ENCODE measurements at regions not wholly inside any gene's neighbourhood (a gene's known extent, or its start where the extent isn't known, plus 50 kb on each side); places are given as distances from the start of the nearest gene placed in this dataset.

- no peak for TF ChIP-seq CREB1 (IDR thresholded peaks at IDR 0.05; ENCODE audit: low read depth)
- no peak for TF ChIP-seq TEAD4 (IDR thresholded peaks at IDR 0.05)
- TF ChIP-seq TCF12 (IDR thresholded peaks at IDR 0.05; ENCODE audit: low read depth) = no peak
- no peak for TF ChIP-seq CEBPB (IDR thresholded peaks at IDR 0.05)
Observed at GRCh38 chr15:46317029-46317428, 682.2 kb downstream of the SQOR start.

DNA sequence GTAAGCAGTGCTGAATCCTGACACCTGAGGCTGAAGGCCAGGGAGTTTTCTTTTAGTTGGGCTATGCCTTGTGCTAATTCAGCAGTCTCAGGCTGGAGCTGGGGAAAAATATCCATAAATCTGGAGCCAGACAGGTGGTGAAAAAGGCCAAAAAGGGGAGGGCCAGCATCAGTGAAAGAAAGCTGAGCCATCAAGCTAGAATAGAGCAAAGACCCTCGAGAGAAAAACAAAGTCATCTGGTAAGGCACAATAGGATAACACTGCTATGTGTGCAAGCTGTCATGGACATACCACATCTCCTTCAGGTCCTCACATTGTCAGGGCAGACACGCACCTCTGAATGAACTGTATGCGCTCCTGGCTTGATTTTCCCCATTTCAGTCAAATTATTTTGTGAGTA lies 687.9 kb downstream of the SQOR start:
- TF ChIP-seq TCF12 (IDR thresholded peaks at IDR 0.05; ENCODE audit: low read depth) = no peak
- TF ChIP-seq EGR1 (IDR thresholded peaks at IDR 0.05) = no peak
- TF ChIP-seq ZBTB7A (IDR thresholded peaks at IDR 0.05; ENCODE audit: low read depth) = no peak
- TF ChIP-seq TEAD4 (IDR thresholded peaks at IDR 0.05) = no peak
- TF ChIP-seq, protein P1, sequence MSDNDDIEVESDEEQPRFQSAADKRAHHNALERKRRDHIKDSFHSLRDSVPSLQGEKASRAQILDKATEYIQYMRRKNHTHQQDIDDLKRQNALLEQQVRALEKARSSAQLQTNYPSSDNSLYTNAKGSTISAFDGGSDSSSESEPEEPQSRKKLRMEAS (IDR thresholded peaks at IDR 0.05) = no peak
- TF ChIP-seq, protein P2, sequence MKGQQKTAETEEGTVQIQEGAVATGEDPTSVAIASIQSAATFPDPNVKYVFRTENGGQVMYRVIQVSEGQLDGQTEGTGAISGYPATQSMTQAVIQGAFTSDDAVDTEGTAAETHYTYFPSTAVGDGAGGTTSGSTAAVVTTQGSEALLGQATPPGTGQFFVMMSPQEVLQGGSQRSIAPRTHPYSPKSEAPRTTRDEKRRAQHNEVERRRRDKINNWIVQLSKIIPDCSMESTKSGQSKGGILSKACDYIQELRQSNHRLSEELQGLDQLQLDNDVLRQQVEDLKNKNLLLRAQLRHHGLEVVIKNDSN (IDR thresholded peaks at IDR 0.05) = no peak
- TF ChIP-seq NFIC (IDR thresholded peaks at IDR 0.05) = no peak
- TF ChIP-seq RAD21 (IDR thresholded peaks at IDR 0.05; ENCODE audit: low read depth) = no peak
- no peak for TF ChIP-seq CEBPB (IDR thresholded peaks at IDR 0.05)
- no peak for TF ChIP-seq TAF1 (IDR thresholded peaks at IDR 0.05; ENCODE audit: low read depth)
- no peak for TF ChIP-seq REST (IDR thresholded peaks at IDR 0.05; ENCODE audit: low read depth)
- no peak for TF ChIP-seq EP300 (IDR thresholded peaks at IDR 0.05; ENCODE audit: borderline replicate concordance)

DNA sequence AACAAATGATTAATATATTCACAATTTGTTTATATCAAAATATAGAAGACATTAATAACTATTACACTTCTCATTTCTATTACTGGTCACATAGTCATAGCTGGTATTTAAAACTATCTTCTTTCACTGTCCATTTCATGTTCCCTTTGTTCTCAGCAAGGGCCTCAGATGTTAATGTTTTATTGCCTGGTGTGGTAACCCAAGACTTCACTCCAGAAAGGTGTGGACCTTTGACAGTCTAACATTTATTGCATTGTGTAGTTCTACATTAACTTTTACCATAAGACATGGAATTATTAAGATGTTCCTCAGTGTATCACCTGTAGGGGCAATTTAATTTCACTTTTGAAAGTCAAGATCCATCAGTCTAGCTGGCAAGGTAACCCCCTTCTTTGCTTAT lies 691.3 kb downstream of the SQOR start:
- TF ChIP-seq, protein P1 (IDR thresholded peaks at IDR 0.05) = no peak
- TF ChIP-seq ZBTB7A (IDR thresholded peaks at IDR 0.05; ENCODE audit: low read depth) (no peak), TCF12 (IDR thresholded peaks at IDR 0.05; ENCODE audit: low read depth) (no peak), TEAD4 (IDR thresholded peaks at IDR 0.05) (no peak), EP300 (IDR thresholded peaks at IDR 0.05; ENCODE audit: borderline replicate concordance) (no peak), REST (IDR thresholded peaks at IDR 0.05; ENCODE audit: low read depth) (no peak), CEBPB (IDR thresholded peaks at IDR 0.05) (no peak), CREB1 (IDR thresholded peaks at IDR 0.05; ENCODE audit: low read depth) (no peak), RAD21 (IDR thresholded peaks at IDR 0.05; ENCODE audit: low read depth) (no peak), FOXM1 (IDR thresholded peaks at IDR 0.05; ENCODE audit: borderline replicate concordance, low read depth) (no peak), NFIC (IDR thresholded peaks at IDR 0.05) (no peak), YY1 (IDR thresholded peaks at IDR 0.05; ENCODE audit: low read depth) (no peak), EGR1 (IDR thresholded peaks at IDR 0.05) (no peak), TAF1 (IDR thresholded peaks at IDR 0.05; ENCODE audit: low read depth) (no peak)
- TF ChIP-seq, protein P2 (IDR thresholded peaks at IDR 0.05) = no peak

DNA sequence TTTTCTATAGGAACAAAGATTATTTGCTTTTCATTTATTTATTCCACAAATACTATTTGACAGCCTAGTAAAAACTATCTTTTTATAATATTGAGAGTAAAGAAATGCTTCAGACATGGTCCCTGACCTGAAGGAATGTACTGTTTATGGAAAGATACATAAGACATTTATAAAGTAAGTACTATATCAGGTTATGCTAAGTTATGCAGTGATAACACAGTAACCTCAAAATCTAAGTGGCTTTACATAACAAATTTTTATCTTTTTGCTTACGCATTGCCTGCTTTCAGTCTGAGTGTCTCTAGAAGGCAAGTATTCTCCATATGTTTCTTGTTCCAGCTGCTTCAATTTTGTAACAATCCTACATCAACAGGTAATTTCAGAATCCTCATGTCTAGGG lies 694.0 kb downstream of the SQOR start:
- TF ChIP-seq RAD21 (IDR thresholded peaks at IDR 0.05; ENCODE audit: low read depth) (no peak), TEAD4 (IDR thresholded peaks at IDR 0.05) (no peak), CEBPB (IDR thresholded peaks at IDR 0.05) (no peak), TAF1 (IDR thresholded peaks at IDR 0.05; ENCODE audit: low read depth) (no peak), EP300 (IDR thresholded peaks at IDR 0.05; ENCODE audit: borderline replicate concordance) (no peak), CREB1 (IDR thresholded peaks at IDR 0.05; ENCODE audit: low read depth) (no peak), ZBTB7A (IDR thresholded peaks at IDR 0.05; ENCODE audit: low read depth) (no peak), EGR1 (IDR thresholded peaks at IDR 0.05) (no peak), NFIC (IDR thresholded peaks at IDR 0.05) (no peak)
- TF ChIP-seq, protein P1 (IDR thresholded peaks at IDR 0.05) = no peak

GRCh38 chr15:46329876-46330275 lies 695.0 kb downstream of the SQOR start:
- TF ChIP-seq RAD21 (IDR thresholded peaks at IDR 0.05; ENCODE audit: low read depth) (no peak), YY1 (IDR thresholded peaks at IDR 0.05; ENCODE audit: low read depth) (no peak), CEBPB (IDR thresholded peaks at IDR 0.05) (no peak), NFIC (IDR thresholded peaks at IDR 0.05) (no peak), TAF1 (IDR thresholded peaks at IDR 0.05; ENCODE audit: low read depth) (no peak), EP300 (IDR thresholded peaks at IDR 0.05; ENCODE audit: borderline replicate concordance) (no peak), FOXM1 (IDR thresholded peaks at IDR 0.05; ENCODE audit: borderline replicate concordance, low read depth) (no peak), ZBTB7A (IDR thresholded peaks at IDR 0.05; ENCODE audit: low read depth) (no peak), REST (IDR thresholded peaks at IDR 0.05; ENCODE audit: low read depth) (no peak)
- TF ChIP-seq, protein P2 (IDR thresholded peaks at IDR 0.05) = no peak
- TF ChIP-seq, protein P1 (IDR thresholded peaks at IDR 0.05) = no peak
